Body of pancreas (tissue), 4 donors: ENCODE measurements at regions not wholly inside any gene's neighbourhood (a gene's known extent, or its start where the extent isn't known, plus 50 kb on each side); places are given as distances from the start of the nearest gene placed in this dataset.

Experiments used
- CTCF ChIP-seq, 7 experiments: fragments of 450-650 bp in 4 of 7; fragments of 200-600 bp in 3 of 7; sonication (generic) in 3 of 7; IDR thresholded peaks; one replicate each; pipeline ENCODE4 v1.5.1; 2016 to 2019; ENCODE audit warnings: antibody characterized with exemption in 7 of 7
- POLR2A ChIP-seq, 3 donors: fragments of 450-650 bp; IDR thresholded peaks; one replicate each; pipeline ENCODE4 v1.6.1; 2016; ENCODE audit warnings: antibody characterized with exemption in 3 of 3, mild to moderate bottlenecking in 2 of 3

- no peak for TF ChIP-seq CTCF (IDR thresholded peaks at IDR 0.05)
- TF ChIP-seq POLR2A (IDR thresholded peaks at IDR 0.05) = no peak
These were observed 73.2 kb upstream of the GATA5 start for GRCh38 chr20:62549029-62549428.
